OCI-LY1 (cell line): ENCODE measurements at regions not wholly inside any gene's neighbourhood (a gene's known extent, or its start where the extent isn't known, plus 50 kb on each side); places are given as distances from the start of the nearest gene placed in this dataset.

Experiments used
- CTCF ChIP-seq: fragments of 200-600 bp; sonication (generic), shearing (Covaris generic); IDR thresholded peaks from 2 replicates; pipeline ENCODE4 v1.5.1; 2017; ENCODE audit warnings: mild to moderate bottlenecking, antibody characterized with exemption, low read length, moderate library complexity, mixed read lengths
- EZH2 ChIP-seq: fragments of 200-600 bp; sonication (generic), shearing (Covaris generic); IDR thresholded peaks from 2 replicates; pipeline ENCODE4 v1.8.0; 2017; ENCODE audit warnings: borderline replicate concordance, mixed run types, mild to moderate bottlenecking, antibody characterized with exemption, low read length, moderate library complexity, mixed read lengths

- TF ChIP-seq CTCF: no peak
- no peak for TF ChIP-seq EZH2
Measured at GRCh38 chr2:144074450-144074849, 445.5 kb downstream of the ZEB2 start.
